Activated naive CD4-positive, alpha-beta T cell treated with Interleukin-2 at 50 U/mL for 16 hours (primary cell): ENCODE measurements at regions not wholly inside any gene's neighbourhood (a gene's known extent, or its start where the extent isn't known, plus 50 kb on each side); places are given as distances from the start of the nearest gene placed in this dataset.
"Not testable (repeated sequence)": the region's sequence is repeated elsewhere in the genome, so short reads cannot be mapped to it uniquely, and the experiment has no call there.

ENCODE experiments used
- DNase-seq: peaks from one replicate; pipeline ENCODE4 v3.0.0-alpha.2; 2020

DNA sequence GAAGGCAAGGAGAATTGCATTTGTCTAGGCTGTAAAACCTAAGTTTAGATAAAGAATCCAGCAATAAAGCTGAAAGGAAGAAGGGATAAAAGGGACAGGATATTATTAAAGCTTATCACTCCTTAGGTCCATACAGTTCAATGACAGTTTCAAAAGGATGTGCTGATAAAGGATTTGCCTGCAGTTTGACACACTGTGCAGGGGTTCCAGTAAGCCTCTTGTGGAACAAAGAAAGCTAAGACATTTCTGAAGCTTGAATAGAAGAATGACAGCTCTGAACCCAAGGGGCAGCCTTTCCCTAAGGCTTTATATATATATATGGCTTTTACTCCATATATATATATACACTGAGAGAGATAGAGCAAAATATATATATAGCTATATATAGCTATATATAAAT lies 276.8 kb upstream of the GRM3 start:
- no peak for DNase-seq

GRCh38 chr7:86340407-86340806 lies 303.3 kb upstream of the GRM3 start:
- DNase-seq, result not testable (repeated sequence)

- DNase-seq, result no peak
Measured at GRCh38 chr7:86339051-86339450, 304.7 kb upstream of the GRM3 start.

GRCh38 chr7:86328801-86329433 lies 314.8 kb upstream of the GRM3 start:
- no peak for DNase-seq

- DNase-seq, result no peak
Measured at GRCh38 chr7:86326847-86327246, 316.9 kb upstream of the GRM3 start.

- DNase-seq, result no peak
Measured at GRCh38 chr7:86320889-86321288, 322.8 kb upstream of the GRM3 start.

DNA sequence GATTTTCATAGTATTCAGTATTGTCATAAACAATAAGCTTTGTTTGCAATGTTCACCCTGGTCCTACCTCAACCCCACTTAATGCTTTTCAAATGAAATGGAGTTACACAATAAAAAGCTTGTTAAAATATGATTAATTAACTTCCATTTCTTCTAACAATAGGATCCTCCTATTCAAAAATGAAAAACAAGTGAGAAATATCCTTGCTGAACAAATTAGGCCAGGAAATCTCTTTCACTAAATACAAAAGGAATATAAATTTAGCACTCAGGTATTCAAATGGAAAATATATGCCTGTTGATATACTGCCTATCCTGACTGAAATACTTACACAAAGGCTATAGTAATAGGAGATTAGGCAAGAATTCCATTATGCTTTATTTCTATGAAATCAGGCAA lies 323.4 kb upstream of the GRM3 start:
- no peak for DNase-seq

- DNase-seq, result no peak
Measured at GRCh38 chr7:86313842-86314241, 329.9 kb upstream of the GRM3 start.

DNA sequence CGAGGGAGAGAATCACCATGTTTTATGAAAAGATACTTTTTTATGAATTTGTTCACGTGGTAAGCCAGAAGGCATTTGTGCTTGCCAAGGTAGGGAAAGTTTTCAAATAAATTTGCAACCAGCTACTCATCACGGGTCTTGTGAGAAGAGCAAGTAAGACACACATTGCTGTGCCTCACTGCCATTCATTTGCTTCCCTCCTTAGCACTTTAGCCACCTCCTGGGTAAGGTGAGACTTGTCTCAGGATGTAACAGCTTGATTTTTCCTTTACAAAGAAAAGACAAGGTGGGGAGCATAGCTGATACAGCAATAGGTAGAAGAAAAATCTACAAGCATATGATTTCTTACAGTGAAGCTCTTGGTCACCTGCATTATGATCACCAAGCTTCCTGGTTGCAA lies 342.4 kb upstream of the GRM3 start:
- no peak for DNase-seq

- no peak for DNase-seq
Measured at GRCh38 chr7:86295526-86295925, 348.2 kb upstream of the GRM3 start.

DNA sequence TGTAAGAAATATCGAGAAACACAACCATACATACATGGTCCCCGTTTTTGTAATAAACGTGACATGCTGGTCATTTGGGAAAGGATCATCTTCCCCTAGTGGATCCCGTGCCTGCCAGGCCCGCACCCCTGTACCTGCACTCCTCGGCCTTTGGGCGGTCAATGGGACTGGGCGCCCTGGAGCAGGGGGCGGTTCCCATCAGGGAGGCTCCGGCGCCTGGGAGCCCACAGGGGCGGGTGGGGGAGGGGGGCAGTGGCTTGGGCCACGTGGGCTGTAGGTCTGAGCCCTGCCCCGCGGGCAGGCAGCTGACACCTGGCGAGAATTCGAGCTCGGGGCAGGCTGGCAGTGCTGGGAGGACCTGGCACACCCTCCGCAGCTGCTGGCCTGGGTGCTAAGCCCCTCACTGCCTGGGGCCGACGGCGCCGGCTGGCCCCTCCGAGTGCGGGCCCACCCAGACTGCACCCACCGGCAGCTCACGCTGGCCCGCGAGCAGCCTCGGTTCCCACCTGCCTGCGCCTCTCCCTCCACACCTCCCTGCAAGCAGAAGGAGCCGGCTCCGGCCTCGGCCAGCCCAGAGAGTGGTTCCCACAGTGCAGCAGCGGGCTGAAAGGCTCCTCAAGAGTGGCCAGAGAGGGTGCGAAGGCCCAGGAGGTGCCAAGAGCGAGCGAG lies 361.6 kb upstream of the GRM3 start:
- no peak for DNase-seq

DNA sequence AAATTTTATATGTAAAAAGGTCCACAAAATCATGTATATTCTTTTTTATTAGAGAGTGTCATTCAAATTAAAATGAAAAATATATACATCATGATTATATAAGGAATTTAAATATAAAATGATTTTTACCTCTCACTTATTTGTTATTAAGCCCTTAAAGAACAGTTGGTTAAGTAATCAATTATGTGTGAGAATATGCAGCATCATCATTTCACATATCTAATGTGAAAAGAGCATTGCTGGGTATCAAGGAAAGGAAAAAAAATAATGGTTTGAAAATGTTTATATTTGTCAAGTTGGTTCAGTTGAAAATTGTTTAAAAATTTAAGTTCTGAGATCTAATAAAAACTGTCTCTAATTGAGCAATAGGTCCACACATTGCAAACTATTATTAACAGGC lies 363.6 kb upstream of the GRM3 start:
- DNase-seq, result no peak

DNA sequence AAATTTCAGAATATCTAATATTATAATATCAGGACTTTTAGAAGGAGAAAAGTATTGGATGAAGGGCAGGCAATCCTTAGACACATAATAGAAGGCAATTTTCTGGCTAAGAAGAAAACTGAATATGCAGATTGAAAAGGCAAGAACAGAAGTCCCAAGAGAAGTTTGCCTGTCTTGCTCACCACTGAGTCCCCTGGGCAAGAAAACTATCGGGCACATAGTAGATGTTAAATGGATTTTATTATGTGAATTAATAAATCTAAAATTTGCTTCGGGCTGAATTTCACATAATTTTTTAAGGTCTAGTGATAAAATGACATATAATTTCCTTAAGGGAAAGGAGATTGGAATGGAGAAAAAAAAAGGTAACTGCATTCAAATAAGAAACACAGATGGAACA lies 380.9 kb upstream of the GRM3 start:
- no peak for DNase-seq

- no peak for DNase-seq
Measured at GRCh38 chr7:86257894-86258293, 385.8 kb upstream of the GRM3 start.

GRCh38 chr7:86252406-86252805 lies 391.3 kb upstream of the GRM3 start:
- DNase-seq, result no peak

DNA sequence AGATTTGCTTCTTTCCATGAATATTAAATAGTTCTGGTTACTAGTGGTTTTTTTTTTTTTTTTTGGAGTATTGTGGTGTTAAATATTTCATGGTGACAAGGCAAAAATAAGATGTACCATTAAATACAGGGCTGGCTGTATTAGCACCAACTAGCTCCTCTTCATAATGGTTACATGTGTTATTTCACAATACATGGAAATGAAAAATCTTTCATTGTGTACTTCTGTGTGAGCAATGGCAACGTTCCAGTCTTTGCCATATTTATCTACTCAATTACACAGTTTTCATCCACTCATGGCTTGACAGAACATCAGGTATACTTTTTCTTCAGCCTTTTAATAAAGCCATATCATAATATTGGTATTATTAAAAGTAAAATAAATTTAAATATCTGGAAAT lies 394.7 kb upstream of the GRM3 start:
- no peak for DNase-seq

- no peak for DNase-seq
Measured at GRCh38 chr7:86243171-86243570, 400.5 kb upstream of the GRM3 start.

DNA sequence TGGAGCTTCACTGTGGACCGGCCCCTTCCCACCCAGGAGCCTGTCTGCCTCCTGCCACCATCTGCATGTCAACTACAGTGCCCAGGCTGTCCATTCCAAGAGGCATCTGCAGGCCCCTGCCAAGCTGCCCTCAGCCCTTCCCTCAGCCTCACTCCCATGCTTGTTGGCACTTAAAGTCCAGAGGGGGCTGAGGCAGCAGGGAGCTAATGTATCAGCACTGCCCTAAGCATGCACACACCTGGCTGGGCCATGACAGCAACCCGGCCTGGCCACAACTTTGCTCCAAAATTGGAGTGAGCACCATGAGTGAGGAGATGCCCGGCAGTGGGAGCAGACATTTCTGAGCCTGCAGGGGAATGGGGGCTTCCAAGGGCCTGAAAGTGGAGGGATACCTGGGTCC lies 417.5 kb upstream of the GRM3 start:
- no peak for DNase-seq

- no peak for DNase-seq
Measured at GRCh38 chr7:86222806-86223205, 420.9 kb upstream of the GRM3 start.

DNA sequence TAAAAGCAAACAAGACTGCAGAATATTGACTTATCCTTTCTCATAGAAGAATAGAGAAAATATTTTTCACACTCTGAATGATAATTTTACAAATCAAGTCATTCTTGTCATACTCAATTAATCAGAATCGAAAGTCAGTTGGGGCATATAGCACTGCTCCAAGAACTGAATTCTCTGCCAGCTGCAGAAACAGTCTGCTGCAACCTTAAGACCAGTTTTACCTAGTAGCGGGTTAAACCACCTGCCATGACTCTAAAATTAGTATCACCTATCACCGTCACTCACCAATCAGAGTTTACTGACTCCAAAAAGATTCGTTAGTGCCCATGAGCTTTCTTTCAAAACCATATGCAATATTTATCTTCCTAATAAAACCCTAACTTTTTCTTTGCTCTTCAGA lies 429.0 kb upstream of the GRM3 start:
- no peak for DNase-seq

DNA sequence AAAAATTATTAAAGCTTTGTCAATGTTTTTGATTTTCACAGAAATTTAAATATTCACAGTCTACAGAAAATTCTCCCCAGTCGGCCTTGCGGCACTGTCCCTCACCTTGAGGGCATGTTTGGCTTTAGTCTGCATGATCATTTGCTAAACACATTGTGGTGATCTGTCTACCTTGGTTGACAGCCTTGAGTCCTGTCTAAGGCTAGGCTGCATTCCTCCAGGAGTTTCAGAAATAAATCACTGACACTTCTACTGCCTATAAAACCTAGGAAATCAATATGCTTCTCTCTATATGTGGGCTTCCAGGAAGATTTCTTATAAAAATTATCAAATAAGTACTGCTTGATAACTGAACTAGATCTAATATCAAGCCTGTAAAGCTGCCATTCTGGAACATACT lies 430.7 kb upstream of the GRM3 start:
- no peak for DNase-seq

DNA sequence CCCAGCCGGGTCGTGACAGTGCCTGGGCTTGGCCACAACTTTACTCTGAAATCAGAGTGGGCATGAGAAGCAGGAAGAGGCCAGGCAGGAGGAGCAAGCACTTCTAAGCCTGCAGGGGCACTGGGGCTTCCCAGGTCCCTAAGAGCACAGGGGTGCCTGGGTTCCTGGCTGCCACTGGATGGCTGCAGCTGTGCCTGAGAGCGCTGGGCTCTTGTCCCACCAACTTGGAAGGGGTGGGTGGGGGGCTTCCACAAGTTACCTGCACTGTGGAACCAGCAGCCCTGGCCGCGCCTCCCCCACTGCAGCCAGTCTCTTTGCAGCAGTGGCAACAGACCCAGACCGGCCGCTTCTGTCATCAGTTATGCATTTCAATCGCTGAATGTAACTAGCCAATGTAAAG lies 434.7 kb upstream of the GRM3 start:
- DNase-seq, result no peak

GRCh38 chr7:86207740-86208139 lies 436.0 kb upstream of the GRM3 start:
- no peak for DNase-seq

DNA sequence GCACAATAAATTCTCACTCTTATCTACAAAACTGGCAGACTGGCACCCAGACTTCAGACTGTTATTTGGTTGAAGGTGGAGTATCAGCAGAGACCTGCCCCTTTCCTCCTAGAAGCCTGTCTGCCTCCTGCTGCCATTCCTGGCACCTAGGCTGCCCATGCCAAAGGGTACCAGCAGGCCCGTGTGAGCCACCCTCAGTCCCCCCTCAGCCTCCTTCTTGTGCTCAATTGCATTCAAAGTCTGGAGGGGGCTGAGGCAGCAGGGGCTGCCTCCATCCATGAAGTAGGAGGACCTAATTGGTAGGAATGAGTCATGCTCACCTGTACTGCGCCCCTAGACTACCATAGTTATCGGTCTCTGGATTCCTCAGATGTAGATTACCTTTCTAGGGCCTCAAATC lies 440.9 kb upstream of the GRM3 start:
- DNase-seq, result no peak

DNA sequence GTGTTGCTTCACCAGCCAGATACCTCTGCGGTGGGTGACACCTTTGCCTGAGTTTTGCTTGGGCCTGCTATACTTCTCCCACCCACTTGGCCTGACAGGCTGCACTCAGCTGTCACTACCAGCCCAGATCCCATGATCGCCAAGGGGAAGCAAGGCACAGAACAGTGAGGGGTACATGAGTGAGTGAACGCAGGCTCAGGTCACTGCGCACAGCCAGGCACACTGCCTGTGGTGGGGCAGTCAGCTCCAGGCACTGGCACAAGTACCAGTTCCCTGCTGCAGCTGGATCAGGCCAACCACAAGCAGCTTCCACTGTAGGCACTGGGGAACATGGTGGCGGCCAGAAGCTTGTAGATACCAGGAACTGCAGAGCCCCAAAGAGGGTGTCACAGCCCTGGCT lies 441.9 kb upstream of the GRM3 start:
- no peak for DNase-seq
